Nephron (organoid): ENCODE measurements at regions not wholly inside any gene's neighbourhood (a gene's known extent, or its start where the extent isn't known, plus 50 kb on each side); places are given as distances from the start of the nearest gene placed in this dataset.

Source experiments
- H3K27ac Mint-ChIP-seq, 3 experiments: 2 replicates each; pipeline ENCODE4 v1.8.0; 2020; ENCODE audit warnings: mixed read lengths in 3 of 3, mild to moderate bottlenecking in 2 of 3, moderate library complexity in 1 of 3
- H3K27me3 Mint-ChIP-seq: 2 replicates; pipeline ENCODE4 v1.8.0; 2021; ENCODE audit warnings: low read depth, mild to moderate bottlenecking, moderate library complexity, mixed read lengths
- H3K36me3 Mint-ChIP-seq: 2 replicates; pipeline ENCODE4 v1.8.0; 2020; ENCODE audit warnings: low read depth, mixed read lengths
- H3K4me1 Mint-ChIP-seq: 2 replicates; pipeline ENCODE4 v1.8.0; 2020; ENCODE audit warnings: mixed read lengths
- H3K4me3 Mint-ChIP-seq, 3 experiments: 2 replicates each; pipeline ENCODE4 v1.8.0; 2020; ENCODE audit warnings: mild to moderate bottlenecking in 3 of 3, mixed read lengths in 3 of 3, moderate library complexity in 2 of 3
- H3K9me3 Mint-ChIP-seq: 2 replicates; pipeline ENCODE4 v1.8.0; 2020; ENCODE audit warnings: mixed read lengths
- TF ChIP-seq, protein P1 (sequence below), 3 experiments: fragments of 200-600 bp; sonication (generic); IDR thresholded peaks; one replicate each; pipeline ENCODE4 v1.5.0; 2021; ENCODE audit warnings: antibody characterized with exemption in 3 of 3; ENCODE audit not compliant: unreplicated experiment in 3 of 3

DNA sequence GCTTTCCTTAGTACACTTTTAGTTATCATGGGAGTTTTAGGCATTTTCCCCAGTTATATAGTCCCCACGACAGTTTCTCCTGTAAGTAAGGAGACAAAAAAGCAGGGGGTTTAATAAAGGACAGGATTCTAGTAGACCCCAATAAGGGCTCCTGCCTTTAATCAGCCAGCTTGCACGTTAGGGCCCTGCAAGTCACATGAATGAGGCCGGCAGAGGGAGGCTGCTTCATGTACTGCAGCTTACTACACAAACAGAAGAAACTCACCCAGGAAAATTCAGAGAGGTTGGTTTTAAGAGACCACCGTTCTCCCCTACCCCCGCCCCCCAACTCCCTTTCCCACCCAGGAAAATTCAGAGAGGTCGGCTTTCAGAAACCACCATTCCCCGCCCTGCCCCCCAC is 229.7 kb upstream of the MOCS1 start:
- Mint-ChIP-seq H3K4me1 (peaks cover 6% of the 10 kb centered on the region), H3K27me3 (peaks cover 7% of the 10 kb centered on the region), H3K9me3 (no peaks in the 10 kb centered on the region), H3K4me3 (no peak overlapping the region), H3K27ac (peak overlapping the region in 1 of 3 experiments; percentile 6), H3K36me3 (no peaks in the 10 kb centered on the region)
- TF ChIP-seq, protein P1, sequence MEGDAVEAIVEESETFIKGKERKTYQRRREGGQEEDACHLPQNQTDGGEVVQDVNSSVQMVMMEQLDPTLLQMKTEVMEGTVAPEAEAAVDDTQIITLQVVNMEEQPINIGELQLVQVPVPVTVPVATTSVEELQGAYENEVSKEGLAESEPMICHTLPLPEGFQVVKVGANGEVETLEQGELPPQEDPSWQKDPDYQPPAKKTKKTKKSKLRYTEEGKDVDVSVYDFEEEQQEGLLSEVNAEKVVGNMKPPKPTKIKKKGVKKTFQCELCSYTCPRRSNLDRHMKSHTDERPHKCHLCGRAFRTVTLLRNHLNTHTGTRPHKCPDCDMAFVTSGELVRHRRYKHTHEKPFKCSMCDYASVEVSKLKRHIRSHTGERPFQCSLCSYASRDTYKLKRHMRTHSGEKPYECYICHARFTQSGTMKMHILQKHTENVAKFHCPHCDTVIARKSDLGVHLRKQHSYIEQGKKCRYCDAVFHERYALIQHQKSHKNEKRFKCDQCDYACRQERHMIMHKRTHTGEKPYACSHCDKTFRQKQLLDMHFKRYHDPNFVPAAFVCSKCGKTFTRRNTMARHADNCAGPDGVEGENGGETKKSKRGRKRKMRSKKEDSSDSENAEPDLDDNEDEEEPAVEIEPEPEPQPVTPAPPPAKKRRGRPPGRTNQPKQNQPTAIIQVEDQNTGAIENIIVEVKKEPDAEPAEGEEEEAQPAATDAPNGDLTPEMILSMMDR (IDR thresholded peaks at IDR 0.05; ENCODE audit: unreplicated experiment in 3 of 3) = no peak

DNA sequence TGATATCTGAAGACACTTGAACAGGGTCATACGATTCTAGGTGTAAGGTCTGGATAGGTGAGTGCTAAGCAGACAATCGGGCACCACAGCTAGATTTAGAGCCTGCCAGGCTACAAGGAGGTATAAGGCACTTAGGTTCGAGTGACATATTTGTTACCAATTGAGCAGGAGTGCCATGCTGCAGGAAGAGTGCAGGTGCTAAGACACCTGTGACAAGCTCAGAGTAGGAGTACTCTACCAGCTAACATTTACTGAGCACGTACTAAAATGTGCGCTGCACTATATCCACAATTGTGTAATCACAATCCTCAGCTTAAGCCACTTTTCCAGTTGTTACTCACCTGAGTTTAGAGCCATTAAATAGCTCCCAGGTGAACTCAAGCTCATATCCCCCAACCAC is 227.8 kb upstream of the MOCS1 start:
- Mint-ChIP-seq H3K27me3 (peaks cover 4% of the 10 kb centered on the region), H3K9me3 (no peaks in the 10 kb centered on the region), H3K4me3 (no peak overlapping the region), H3K27ac (no peak overlapping the region), H3K4me1 (peaks cover 6% of the 10 kb centered on the region), H3K36me3 (no peaks in the 10 kb centered on the region)
- TF ChIP-seq, protein P1 (IDR thresholded peaks at IDR 0.05; ENCODE audit: unreplicated experiment in 3 of 3) = no peak

DNA sequence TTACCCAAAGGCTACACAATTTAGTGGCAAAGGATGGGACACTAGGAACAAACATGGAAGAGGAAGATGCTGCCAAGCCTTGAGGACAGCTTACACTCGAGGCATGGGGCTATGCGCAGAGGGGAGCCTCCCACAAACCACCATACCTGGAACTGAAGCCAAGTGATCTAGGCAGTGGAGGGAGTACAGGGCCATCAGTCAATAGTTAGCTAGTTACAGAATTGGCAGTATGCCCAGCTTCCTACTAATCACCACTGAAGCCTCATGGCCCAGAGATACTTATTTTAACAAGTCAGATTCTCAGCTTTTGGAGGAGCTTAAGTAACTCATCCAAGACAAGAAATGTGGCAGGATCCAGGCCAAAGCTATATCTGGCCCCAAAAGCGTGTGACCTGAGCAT is 226.6 kb upstream of the MOCS1 start:
- H3K9me3 Mint-ChIP-seq = no peaks in the 10 kb centered on the region
- H3K27me3 Mint-ChIP-seq = peaks cover 8% of the 10 kb centered on the region

DNA sequence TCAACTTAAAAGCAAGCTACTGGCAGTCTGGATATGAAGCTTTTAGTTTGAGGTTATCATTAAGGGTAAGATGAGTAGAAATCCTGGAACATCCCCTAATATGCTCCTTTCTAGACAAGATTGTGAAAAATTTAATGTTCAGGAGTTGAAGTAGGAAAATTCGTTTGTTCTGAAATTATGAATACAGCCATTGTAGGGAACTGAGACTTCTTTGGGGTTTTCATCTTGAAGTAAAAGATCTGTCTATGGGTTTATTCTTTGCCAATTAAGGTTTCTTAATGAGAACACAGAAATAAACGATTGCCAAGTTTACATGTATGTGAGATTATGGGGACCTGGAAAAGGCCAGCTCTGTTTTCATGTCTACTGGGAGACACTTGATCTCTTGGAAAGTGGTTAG is 225.6 kb upstream of the MOCS1 start:
- H3K27ac Mint-ChIP-seq = no peak overlapping the region

More for the DNA sequence above, 226.6 kb upstream of the MOCS1 start:
- Mint-ChIP-seq H3K36me3 (no peaks in the 10 kb centered on the region), H3K27ac (no peak overlapping the region), H3K4me1 (peaks cover 6% of the 10 kb centered on the region), H3K4me3 (no peak overlapping the region)
- TF ChIP-seq, protein P1 (IDR thresholded peaks at IDR 0.05; ENCODE audit: unreplicated experiment in 3 of 3) = no peak

DNA sequence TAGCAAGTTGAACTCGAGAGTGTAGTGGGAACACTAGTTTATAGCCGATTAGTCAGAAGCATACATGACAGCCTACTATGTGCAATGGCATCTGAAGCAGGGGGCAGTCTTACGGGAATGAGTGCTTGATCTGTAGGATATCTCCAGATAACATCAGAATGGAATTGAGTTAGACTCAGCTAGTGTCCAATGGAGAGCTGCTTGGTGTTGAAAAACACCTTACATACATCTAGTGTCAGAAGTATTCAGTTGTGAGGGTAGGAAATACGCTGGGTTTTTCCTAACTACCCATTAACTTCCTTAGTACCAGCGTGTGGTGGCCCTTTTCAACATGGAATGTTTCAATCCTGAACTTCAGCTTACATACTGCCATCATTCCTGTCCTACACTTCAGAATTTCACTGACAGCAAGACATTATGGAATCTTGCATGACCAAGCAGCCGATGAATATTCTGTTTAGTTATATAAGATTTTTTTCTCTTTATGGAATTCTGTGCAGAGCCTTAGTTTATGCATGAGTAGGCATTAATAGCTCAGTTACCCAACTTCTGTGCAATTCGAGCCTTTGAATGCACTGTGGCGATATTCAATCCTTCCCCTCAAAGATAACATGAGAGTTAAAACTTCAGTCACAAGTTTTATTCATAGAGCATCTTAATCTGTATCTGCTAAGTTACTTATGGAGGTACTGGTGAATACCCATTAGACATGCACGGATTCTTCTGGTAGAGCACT is 218.6 kb upstream of the MOCS1 start:
- H3K4me3 Mint-ChIP-seq = no peak overlapping the region
- H3K9me3 Mint-ChIP-seq = no peaks in the 10 kb centered on the region
- no peaks in the 10 kb centered on the region for H3K4me1 Mint-ChIP-seq
- peak overlapping the region in 1 of 3 experiments; percentile 13 for H3K27ac Mint-ChIP-seq
- H3K36me3 Mint-ChIP-seq = no peaks in the 10 kb centered on the region
- H3K27me3 Mint-ChIP-seq = peaks cover 31% of the 10 kb centered on the region
- TF ChIP-seq, protein P1 (IDR thresholded peaks at IDR 0.05; ENCODE audit: unreplicated experiment in 3 of 3) = no peak

More for the DNA sequence above, 225.6 kb upstream of the MOCS1 start:
- TF ChIP-seq, protein P1 (IDR thresholded peaks at IDR 0.05; ENCODE audit: unreplicated experiment in 3 of 3) = no peak
- Mint-ChIP-seq H3K4me1 (peaks cover 6% of the 10 kb centered on the region), H3K9me3 (no peaks in the 10 kb centered on the region), H3K36me3 (no peaks in the 10 kb centered on the region), H3K4me3 (no peak overlapping the region), H3K27me3 (peaks cover 6% of the 10 kb centered on the region)

DNA sequence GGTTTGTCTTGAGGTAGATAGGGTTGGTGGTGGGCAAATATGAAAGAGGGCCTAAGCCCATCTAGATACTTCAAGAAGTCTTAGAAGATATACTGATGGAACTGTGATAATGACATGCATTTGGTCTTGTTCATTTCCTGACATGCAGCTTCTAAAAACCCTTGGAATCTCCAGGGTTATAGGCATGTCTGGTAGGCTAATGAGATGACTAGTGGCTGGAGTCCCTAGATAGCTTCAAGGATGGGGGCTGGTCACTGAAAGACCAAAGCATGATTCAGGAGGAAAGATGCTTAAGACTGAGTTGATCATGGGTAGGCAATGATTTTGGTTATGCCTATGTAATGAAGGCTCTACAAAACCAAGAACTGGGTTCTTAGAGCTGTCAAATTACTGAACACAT is 217.9 kb upstream of the MOCS1 start:
- no peak overlapping the region for H3K4me3 Mint-ChIP-seq
- peaks cover 31% of the 10 kb centered on the region for H3K27me3 Mint-ChIP-seq
- TF ChIP-seq, protein P1 (IDR thresholded peaks at IDR 0.05; ENCODE audit: unreplicated experiment in 3 of 3) = no peak
- H3K4me1 Mint-ChIP-seq = no peaks in the 10 kb centered on the region
- no peak overlapping the region for H3K27ac Mint-ChIP-seq
- H3K9me3 Mint-ChIP-seq = no peaks in the 10 kb centered on the region
- no peaks in the 10 kb centered on the region for H3K36me3 Mint-ChIP-seq
